ENCODE measurements at regions not wholly inside any gene's neighbourhood (a gene's known extent, or its start where the extent isn't known, plus 50 kb on each side); places are given as distances from the start of the nearest gene placed in this dataset.

DNA sequence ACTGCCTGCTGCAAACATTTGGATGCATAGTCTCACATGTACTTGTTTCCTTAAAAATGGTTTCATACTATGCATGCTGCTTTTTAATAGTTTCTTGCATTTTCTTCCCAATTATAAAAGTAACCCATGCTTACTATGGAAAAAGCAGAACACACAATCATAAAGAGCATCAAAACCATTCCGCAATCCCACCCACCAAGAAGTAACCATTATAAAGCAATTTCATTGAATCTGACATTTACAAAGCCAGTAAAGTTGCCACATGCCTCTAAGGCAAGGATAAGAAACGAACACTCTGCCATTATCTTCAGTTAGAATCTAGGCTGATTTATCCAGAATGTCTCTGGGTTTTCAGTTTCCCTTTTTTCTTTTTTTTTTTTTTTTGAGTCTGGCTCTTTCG is 92.7 kb upstream of the OSMR start:
- TF ChIP-seq, protein P1, sequence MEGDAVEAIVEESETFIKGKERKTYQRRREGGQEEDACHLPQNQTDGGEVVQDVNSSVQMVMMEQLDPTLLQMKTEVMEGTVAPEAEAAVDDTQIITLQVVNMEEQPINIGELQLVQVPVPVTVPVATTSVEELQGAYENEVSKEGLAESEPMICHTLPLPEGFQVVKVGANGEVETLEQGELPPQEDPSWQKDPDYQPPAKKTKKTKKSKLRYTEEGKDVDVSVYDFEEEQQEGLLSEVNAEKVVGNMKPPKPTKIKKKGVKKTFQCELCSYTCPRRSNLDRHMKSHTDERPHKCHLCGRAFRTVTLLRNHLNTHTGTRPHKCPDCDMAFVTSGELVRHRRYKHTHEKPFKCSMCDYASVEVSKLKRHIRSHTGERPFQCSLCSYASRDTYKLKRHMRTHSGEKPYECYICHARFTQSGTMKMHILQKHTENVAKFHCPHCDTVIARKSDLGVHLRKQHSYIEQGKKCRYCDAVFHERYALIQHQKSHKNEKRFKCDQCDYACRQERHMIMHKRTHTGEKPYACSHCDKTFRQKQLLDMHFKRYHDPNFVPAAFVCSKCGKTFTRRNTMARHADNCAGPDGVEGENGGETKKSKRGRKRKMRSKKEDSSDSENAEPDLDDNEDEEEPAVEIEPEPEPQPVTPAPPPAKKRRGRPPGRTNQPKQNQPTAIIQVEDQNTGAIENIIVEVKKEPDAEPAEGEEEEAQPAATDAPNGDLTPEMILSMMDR (IDR thresholded peaks at IDR 0.05; ENCODE audit: low read depth, low read length) = no peak
- no peak for DNase-seq (ENCODE audit: extremely low read depth, low read depth)

DNA sequence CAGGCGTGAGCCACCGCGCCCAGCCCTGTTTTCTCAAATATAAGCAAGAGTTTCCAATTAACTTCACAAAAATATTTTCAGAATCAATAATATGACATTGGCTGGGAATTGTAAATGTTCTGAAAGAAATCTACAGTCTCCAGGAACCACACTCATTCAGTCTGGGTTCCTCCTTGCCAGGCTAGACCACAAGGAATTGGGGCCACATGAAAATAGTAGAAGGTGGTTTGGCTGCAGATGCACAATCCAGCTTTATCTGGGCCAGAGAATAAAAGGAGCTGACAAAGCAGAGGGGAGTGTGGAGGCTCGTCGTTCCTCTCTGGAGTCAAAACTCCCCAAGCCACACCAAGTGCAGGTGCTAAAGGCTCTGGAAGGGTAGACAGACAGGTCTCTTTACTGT is 92.0 kb upstream of the OSMR start:
- TF ChIP-seq, protein P1 (IDR thresholded peaks at IDR 0.05; ENCODE audit: low read depth, low read length) = no peak
- no peak for DNase-seq (ENCODE audit: extremely low read depth, low read depth)

DNA sequence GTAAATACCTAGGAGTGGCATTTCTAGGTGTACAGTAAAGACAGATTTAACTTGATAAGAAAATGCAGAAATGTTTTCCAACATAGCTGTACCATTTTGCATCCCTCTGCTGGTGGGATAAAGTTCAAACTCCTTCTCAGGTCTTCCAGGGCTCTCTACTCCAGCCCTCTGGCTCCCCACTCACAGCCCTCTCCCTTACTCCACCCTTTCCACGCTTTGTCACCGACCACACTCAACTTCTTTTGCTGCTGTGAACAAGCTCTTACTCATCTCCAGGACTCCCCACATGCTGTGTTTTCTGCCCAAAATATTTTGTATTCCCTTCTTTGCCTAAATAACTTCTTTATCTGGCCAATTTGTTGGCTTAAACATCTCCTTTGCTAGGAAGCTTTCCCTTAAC is 90.6 kb upstream of the OSMR start:
- TF ChIP-seq, protein P1 (IDR thresholded peaks at IDR 0.05; ENCODE audit: low read depth, low read length) = no peak
- no peak for DNase-seq (ENCODE audit: extremely low read depth, low read depth)

DNA sequence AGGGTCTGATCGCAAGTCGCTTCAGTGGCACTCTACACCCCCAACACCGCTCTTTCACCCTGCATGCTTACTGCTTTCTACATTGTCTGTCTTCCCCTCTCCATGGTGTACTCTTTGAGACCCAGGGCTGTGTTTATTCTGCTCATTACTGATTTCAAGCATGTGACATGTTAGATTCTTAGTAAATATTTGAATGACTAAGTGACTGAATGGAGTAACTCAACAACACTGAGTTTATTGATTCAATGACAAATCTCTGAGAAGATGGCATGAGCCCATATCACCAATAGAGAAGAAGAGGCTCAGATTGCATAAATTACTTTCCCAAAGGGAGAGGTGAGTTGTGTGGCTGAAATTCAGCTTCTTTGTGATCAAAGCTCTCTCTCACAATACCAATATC is 89.7 kb upstream of the OSMR start:
- TF ChIP-seq, protein P1 (IDR thresholded peaks at IDR 0.05; ENCODE audit: low read depth, low read length) = no peak
- no peak for DNase-seq (ENCODE audit: extremely low read depth, low read depth)

DNA sequence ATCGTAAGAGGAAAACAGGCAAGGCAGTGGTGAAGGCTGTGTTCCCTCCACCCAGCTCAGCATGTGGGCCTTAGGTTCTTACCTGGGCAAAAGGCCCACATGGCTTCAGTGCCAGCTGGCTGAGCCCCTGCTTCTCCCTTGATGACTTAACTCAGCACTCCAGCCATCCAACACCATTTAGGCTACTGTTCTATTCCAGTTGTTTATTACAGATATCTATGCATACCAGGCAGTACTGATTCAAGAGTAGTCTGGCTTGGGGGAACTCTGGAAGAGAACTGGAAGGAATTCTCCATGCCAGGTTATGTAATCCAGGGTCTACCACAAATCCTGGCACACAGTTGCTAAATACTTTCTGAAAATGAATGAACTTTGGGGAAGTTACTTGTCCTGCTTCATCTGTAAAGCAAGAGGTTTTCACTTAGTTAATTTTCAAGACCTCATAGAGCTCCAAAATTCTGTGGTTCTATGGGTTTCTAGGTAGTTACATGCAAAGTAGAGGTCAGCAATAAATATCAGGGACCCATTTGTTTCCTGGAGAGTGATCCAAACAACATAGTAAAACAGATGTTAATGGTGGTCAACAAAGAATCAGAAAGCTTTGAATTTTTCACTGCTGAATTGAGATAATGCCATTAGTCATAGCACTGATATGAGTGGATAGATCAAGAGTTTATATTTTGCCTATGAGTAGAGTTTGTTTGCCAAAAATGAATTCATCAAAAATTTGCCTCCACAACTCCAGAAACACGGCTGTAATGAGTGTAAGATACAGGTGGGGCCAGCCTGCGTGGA is 88.2 kb upstream of the OSMR start:
- DNase-seq (ENCODE audit: extremely low read depth, low read depth) = no peak
- TF ChIP-seq, protein P1 (IDR thresholded peaks at IDR 0.05; ENCODE audit: low read depth, low read length) = no peak

DNA sequence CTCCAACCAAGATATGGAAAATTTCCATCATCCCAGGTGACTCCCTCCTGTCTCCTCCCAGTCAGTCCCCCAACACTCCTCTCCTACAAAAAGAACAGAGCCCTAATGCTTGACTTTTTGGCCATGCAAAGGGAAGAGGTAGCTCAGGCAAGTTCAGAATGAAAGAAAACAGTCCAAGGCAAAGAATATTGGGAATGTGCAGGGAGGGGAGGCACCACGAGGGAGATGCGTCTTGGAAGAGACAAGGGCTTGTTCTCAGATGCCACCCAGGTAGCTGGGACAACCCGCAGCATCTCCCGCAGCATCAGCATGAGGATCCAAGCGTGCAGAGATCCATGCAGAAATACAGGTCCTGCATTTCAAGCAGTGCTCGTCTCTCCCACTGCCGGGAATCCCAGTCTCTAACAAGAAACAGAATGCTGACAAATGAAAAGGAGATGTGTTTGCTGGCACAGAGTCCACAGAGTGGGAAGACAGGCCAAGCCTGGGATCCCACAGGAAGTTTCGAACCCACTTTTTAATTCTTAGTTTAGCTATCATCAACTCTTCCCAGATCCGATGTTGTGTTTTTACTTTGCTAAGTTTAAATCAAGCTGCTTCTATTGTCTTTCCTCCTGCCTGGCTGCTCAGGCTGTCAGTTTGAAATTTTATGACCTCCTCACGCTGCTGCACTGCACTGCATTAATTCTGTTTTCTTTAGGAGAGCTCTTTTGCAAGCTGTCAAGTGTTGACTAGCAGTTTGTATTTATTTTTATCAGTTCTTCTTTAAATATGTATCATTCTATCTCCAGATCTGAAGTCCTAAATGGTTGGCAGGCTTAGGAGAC is 86.8 kb upstream of the OSMR start:
- no peak for DNase-seq (ENCODE audit: extremely low read depth, low read depth)
- TF ChIP-seq, protein P1 (IDR thresholded peaks at IDR 0.05; ENCODE audit: low read depth, low read length) = no peak

DNA sequence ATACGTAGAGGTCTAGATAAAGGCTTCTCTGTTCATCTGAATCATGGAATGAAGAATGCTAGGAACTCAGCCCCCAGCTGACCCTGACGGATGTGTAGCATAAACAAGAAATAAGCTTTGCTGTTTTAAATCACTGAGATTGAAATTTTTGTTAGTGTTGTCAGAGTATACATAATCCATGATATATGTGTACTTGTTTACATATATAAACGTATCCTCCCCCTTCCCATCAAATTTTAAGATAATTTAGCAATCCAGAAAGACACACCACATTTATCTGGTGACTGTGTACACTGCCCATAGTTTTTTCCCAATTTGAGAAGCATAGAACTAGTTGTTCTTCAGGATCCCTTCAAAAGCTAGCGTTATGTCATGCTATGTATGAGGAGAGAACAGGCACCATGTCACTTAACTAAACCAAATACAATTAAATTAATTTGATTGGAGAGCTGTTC is 80.8 kb upstream of the OSMR start:
- no peak for DNase-seq (ENCODE audit: extremely low read depth, low read depth)
- TF ChIP-seq, protein P1 (IDR thresholded peaks at IDR 0.05; ENCODE audit: low read depth, low read length) = no peak

All from AG09319 (cell line).